CD4-positive, alpha-beta T cell (primary cell): ENCODE measurements at regions not wholly inside any gene's neighbourhood (a gene's known extent, or its start where the extent isn't known, plus 50 kb on each side); places are given as distances from the start of the nearest gene placed in this dataset.
"Not testable (repeated sequence)": the region's sequence is repeated elsewhere in the genome, so short reads cannot be mapped to it uniquely, and the experiment has no call there.

ENCODE experiments used
- ATAC-seq: fragments of 200-7000 bp; cut with Tn5 transposase; one replicate; pipeline ENCODE4 v1.10.0; 2022; ENCODE audit warnings: mild to moderate bottlenecking; ENCODE audit not compliant: poor library complexity
- CTCF ChIA-PET: fragments of 350-600 bp; sonication (Branson Sonifier 250); formaldehyde crosslinking; loops from one replicate; lab custom pipeline; 2021; ENCODE audit warnings: antibody characterized with exemption, inconsistent platforms; lab: Charles Lee
- POLR2A ChIA-PET: fragments of 350-600 bp; sonication (Branson Sonifier 250); formaldehyde crosslinking; loops from one replicate; lab custom pipeline; 2021; ENCODE audit warnings: antibody characterized with exemption, inconsistent platforms; lab: Charles Lee
- DNase-seq, 14 experiments: peaks; one replicate each; pipeline ENCODE4 v3.0.0-alpha.2; 2013 to 2020; ENCODE audit warnings: mixed read lengths in 2 of 14
- H3K27ac ChIP-seq, 2 donors: one replicate each; pipeline versions ENCODE4 v1.5.1 to v1.7.0; 2013; ENCODE audit warnings: low read length in 2 of 2, low read depth in 1 of 2, mild to moderate bottlenecking in 1 of 2
- H3K27me3 ChIP-seq, 2 experiments: 1 replicate in 1 of 2; 2 replicates in 1 of 2; pipeline versions ENCODE4 v1.6.1 to v1.7.0; 2013; ENCODE audit warnings: low read length in 2 of 2, control low read depth in 1 of 2, mild to moderate bottlenecking in 1 of 2, moderate library complexity in 1 of 2; ENCODE audit not compliant: insufficient read depth in 2 of 2, control insufficient read depth in 1 of 2
- H3K36me3 ChIP-seq: one replicate; pipeline ENCODE4 v1.6.1; 2013; ENCODE audit warnings: low read length, control low read depth; ENCODE audit not compliant: insufficient read depth
- H3K4me1 ChIP-seq: one replicate; pipeline ENCODE4 v1.6.1; 2013; ENCODE audit warnings: low read length, control low read depth; ENCODE audit not compliant: insufficient read depth
- H3K4me3 ChIP-seq: one replicate; pipeline ENCODE4 v1.5.1; 2013; ENCODE audit warnings: mild to moderate bottlenecking, low read length, moderate library complexity
- H3K9me3 ChIP-seq, 2 experiments: 1 replicate in 1 of 2; 2 replicates in 1 of 2; pipeline versions ENCODE4 v1.6.1 to v1.7.0; 2013; ENCODE audit warnings: low read length in 2 of 2, mild to moderate bottlenecking in 2 of 2, control low read depth in 1 of 2, moderate library complexity in 1 of 2; ENCODE audit not compliant: control insufficient read depth in 1 of 2, insufficient read depth in 1 of 2
- H3K27ac Mint-ChIP-seq: one replicate; pipeline ENCODE4 v1.8.0; 2020; ENCODE audit warnings: mixed read lengths
- H3K27me3 Mint-ChIP-seq: one replicate; pipeline ENCODE4 v1.8.0; 2021; ENCODE audit warnings: mixed read lengths
- H3K36me3 Mint-ChIP-seq: one replicate; pipeline ENCODE4 v1.8.0; 2021; ENCODE audit warnings: low read depth, mixed read lengths
- H3K4me1 Mint-ChIP-seq: one replicate; pipeline ENCODE4 v1.8.0; 2021; ENCODE audit warnings: low read depth, mixed read lengths
- H3K4me3 Mint-ChIP-seq: one replicate; pipeline ENCODE4 v1.8.0; 2020; ENCODE audit warnings: mild to moderate bottlenecking, mixed read lengths
- H3K9me3 Mint-ChIP-seq: one replicate; pipeline ENCODE4 v1.8.0; 2020; ENCODE audit warnings: mixed read lengths
- intact Hi-C, 2 experiments: fragments of 100-400 bp; cut with DNase I in 1 of 2; cut with micrococcal nuclease in 1 of 2; formaldehyde crosslinking; loops; one replicate each; pipeline versions ENCODE4 v1.15.1 to v1.9.0; 2023 to 2025; cut with DNase I, micrococcal nuclease
- TF ChIP-seq, protein P1 (sequence below): fragments of 200-600 bp; IDR thresholded peaks from one replicate; pipeline ENCODE4 v1.8.0; 2022; ENCODE audit warnings: antibody characterized with exemption, mild to moderate bottlenecking

DNA sequence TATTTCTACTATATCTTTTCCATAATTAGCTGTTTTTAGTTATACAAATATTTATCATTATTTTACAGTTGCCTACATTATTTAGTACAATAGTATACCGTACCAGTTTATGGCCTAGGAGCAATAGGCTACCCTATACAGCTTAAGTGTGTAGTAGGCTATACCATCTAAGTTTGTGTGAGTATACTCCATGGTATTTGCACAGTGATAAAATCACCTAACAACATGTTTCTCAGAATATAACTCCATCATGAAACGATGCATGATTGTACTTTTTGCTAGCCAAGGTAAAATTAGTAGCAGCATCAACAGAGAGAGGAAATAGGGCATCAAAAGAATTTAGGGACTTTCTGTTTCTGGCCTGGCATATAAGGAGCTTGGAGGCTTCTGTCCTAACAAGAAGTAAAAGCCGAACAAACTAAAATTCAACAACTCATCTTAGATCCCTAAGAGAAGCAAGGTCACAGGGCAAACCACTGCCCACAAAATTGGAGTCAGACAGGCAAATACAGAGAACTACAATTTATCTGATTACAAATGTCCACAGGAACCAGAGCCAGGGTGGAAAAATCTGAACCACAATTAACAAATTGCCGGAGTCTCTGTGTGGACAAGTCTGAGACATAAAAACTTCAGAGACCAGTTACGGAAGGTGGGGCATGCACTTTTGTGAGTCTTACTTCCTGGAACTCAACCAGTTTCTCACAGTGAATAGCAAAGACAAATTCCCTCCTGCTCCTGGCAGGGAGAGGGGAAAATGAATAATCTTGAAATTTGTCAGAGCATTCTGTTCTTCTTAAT is 671.4 kb downstream of the RFPL4B start:
- intact Hi-C loops: no loop called here
- ATAC-seq: no peak

DNA sequence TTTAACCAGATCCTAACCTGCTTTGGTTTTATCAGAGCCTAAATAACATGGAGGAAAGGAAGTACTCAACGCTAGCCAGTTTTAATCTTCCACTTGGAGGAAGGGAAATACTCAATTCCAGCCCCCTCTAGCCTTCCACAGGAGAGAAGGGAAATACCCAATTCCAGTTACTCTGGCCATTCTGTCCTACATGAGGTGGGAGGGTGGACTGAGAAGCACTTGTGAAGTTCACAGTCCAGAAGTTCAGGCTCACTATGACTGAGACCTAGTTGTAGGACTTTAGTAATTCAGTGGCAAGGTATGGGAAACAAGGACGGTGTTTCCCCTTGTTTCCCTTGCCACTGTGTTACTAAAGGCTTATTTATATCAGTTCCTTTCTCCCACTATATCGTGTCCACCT is 672.0 kb downstream of the RFPL4B start:
- no peaks in the 10 kb centered on the region for H3K27me3 Mint-ChIP-seq
- H3K27ac ChIP-seq: no peak overlapping the region
- H3K9me3 Mint-ChIP-seq: no peaks in the 10 kb centered on the region
- TF ChIP-seq, protein P1, sequence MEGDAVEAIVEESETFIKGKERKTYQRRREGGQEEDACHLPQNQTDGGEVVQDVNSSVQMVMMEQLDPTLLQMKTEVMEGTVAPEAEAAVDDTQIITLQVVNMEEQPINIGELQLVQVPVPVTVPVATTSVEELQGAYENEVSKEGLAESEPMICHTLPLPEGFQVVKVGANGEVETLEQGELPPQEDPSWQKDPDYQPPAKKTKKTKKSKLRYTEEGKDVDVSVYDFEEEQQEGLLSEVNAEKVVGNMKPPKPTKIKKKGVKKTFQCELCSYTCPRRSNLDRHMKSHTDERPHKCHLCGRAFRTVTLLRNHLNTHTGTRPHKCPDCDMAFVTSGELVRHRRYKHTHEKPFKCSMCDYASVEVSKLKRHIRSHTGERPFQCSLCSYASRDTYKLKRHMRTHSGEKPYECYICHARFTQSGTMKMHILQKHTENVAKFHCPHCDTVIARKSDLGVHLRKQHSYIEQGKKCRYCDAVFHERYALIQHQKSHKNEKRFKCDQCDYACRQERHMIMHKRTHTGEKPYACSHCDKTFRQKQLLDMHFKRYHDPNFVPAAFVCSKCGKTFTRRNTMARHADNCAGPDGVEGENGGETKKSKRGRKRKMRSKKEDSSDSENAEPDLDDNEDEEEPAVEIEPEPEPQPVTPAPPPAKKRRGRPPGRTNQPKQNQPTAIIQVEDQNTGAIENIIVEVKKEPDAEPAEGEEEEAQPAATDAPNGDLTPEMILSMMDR: no peak
- DNase-seq: no peak
- no peaks in the 10 kb centered on the region for H3K27me3 ChIP-seq
- no peaks in the 10 kb centered on the region for H3K9me3 ChIP-seq
- H3K27ac Mint-ChIP-seq: no peak overlapping the region
- ChIA-PET CTCF (no interaction called here), POLR2A (no interaction called here)
- H3K4me1 ChIP-seq: no peaks in the 10 kb centered on the region
- no peaks in the 10 kb centered on the region for H3K36me3 ChIP-seq
- intact Hi-C loops: no loop called here
- H3K36me3 Mint-ChIP-seq: no peaks in the 10 kb centered on the region
- ATAC-seq: no peak
- no peaks in the 10 kb centered on the region for H3K4me1 Mint-ChIP-seq
- H3K4me3 Mint-ChIP-seq: no peak overlapping the region
- no peak overlapping the region for H3K4me3 ChIP-seq

More for the DNA sequence above, 671.4 kb downstream of the RFPL4B start:
- CTCF ChIA-PET: no interaction called here
- no peaks in the 10 kb centered on the region for H3K4me1 Mint-ChIP-seq
- no peak for DNase-seq
- POLR2A ChIA-PET: no interaction called here
- Histone ChIP-seq H3K27me3 (no peaks in the 10 kb centered on the region), H3K4me3 (no peak overlapping the region), H3K36me3 (no peaks in the 10 kb centered on the region), H3K4me1 (no peaks in the 10 kb centered on the region), H3K27ac (no peak overlapping the region), H3K9me3 (no peaks in the 10 kb centered on the region)
- no peaks in the 10 kb centered on the region for H3K36me3 Mint-ChIP-seq
- H3K27ac Mint-ChIP-seq: no peak overlapping the region
- TF ChIP-seq, protein P1: no peak
- no peaks in the 10 kb centered on the region for H3K9me3 Mint-ChIP-seq
- H3K4me3 Mint-ChIP-seq: no peak overlapping the region
- no peaks in the 10 kb centered on the region for H3K27me3 Mint-ChIP-seq

DNA sequence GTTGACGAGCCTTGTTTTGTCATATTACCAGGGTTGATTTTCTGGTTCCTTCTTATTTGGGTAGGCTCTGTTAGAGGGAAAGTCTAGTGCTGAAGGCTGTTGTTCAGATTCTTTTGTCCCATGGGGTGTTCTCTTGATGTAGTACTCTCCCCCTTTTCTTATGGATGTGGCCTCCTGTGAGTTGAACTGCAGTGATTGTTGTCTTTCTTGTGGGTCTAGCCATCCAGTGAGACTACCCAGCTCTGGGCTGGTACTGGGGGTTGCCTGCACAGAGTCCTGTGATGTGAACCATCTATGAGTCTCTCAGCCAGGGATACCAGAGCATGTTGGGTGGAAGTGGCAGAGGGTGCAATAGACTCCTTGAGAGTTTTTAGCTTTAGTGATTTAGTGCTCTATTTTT is 680.6 kb downstream of the RFPL4B start:
- Mint-ChIP-seq H3K27me3 (no peaks in the 10 kb centered on the region), H3K4me1 (no peaks in the 10 kb centered on the region), H3K27ac (no peak overlapping the region), H3K4me3 (no peak overlapping the region), H3K9me3 (no peaks in the 10 kb centered on the region), H3K36me3 (no peaks in the 10 kb centered on the region)
- H3K36me3 ChIP-seq: no peaks in the 10 kb centered on the region
- H3K27me3 ChIP-seq: no peaks in the 10 kb centered on the region
- H3K4me1 ChIP-seq: no peaks in the 10 kb centered on the region
- intact Hi-C loops: no loop called here
- CTCF ChIA-PET: no interaction called here
- DNase-seq (no peak), ATAC-seq (no peak)
- H3K4me3 ChIP-seq: no peak overlapping the region
- peaks cover 0 to 6% of the 10 kb centered on the region in 2 experiments for H3K9me3 ChIP-seq
- POLR2A ChIA-PET: no interaction called here
- TF ChIP-seq, protein P1: no peak
- no peak overlapping the region for H3K27ac ChIP-seq

DNA sequence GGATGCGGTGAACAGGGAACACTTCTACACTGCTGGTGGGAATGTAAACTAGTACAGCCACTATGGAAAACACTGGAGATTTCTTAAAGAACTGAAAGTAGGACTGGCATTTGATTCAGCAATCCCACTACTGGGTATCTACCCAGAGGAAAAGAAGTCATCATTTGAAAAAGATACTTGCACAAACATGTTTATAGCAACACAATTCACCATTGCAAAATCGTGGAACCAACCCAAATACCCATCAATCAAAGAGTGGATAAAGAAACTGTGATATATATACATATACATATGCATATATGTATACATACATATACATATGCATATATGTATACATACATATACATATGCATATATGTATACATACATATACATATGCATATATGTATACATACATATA is 682.0 kb downstream of the RFPL4B start:
- H3K27ac Mint-ChIP-seq, H3K9me3 Mint-ChIP-seq, CTCF ChIA-PET, POLR2A ChIA-PET, H3K4me1 Mint-ChIP-seq, ATAC-seq, H3K9me3 ChIP-seq, H3K4me3 Mint-ChIP-seq, H3K36me3 Mint-ChIP-seq, H3K27ac ChIP-seq, intact Hi-C loops, H3K4me1 ChIP-seq, H3K4me3 ChIP-seq, H3K36me3 ChIP-seq, H3K27me3 ChIP-seq, H3K27me3 Mint-ChIP-seq, DNase-seq: not testable (repeated sequence)
